GM18858 (cell line): ENCODE measurements at regions not wholly inside any gene's neighbourhood (a gene's known extent, or its start where the extent isn't known, plus 50 kb on each side); places are given as distances from the start of the nearest gene placed in this dataset.
"Not testable (repeated sequence)": the region's sequence is repeated elsewhere in the genome, so short reads cannot be mapped to it uniquely, and the experiment has no call there.

Source experiments
- ATAC-seq: cut with Tn5 transposase; IDR thresholded peaks from one replicate; pipeline ENCODE4 v1.9.1; 2021; ENCODE audit not compliant: unreplicated experiment

DNA sequence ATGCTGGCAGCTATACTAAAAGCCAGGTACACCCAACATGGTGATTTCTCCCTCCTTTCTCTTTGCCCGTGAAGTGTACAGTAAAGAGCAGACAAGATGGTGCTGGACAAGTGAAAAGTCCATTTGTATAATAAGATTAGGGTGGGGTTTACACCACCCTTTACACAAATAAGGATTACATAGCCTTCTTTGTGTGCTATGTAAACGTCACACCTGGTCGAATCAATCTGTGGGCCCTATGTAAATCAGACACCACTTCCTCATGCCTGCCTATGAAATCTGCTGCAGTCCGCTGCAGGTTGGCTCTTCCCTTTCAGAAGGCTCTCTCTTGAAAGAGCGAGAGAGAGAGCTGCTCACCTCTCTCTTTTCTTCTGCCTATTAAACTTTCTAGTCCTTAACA lies 1054.3 kb upstream of the SLC39A10 start:
- ATAC-seq, result no peak

DNA sequence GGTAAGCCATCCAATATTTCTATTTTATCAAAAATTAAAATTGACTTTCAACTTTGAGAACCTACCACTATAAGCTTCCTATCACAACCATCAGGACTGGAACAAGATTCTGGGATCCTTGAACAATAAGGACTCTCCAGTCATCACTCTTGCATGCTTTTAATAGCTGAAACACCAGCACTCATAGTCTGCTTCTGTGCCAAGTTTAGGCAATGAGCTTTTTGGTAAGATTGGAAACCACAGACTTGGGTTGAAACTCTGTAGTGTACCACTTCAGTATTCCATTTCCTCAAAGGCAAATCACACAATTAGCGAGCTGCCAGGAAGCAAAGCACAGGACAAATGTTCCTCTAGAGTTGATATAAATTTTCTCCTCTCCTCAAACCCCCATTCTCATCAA lies 1065.8 kb upstream of the SLC39A10 start:
- ATAC-seq, result no peak

DNA sequence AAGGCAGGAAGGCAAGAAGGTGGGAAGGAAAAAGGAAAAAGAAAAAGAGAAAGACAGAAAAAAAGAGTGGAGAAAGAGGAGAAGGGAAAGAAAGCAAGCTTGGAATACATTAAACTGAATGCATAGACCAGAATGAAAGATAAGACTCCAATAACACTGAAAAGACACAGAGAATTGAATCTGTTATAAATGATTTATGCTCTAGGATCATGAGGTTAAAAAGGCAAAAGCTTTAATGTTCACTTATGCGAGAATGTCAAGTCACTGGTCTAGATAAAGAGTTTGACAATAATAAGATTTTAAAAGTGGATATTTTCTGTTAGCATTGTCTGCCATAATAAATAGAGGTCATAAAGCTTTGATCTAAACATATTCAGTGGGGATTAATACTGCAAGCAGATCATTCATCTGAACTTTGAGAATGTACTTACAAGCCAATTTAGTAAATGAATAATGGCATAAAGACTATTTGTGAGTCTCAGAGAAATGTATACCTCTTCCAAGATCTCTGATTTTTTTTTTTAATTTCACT lies 1069.2 kb upstream of the SLC39A10 start:
- no peak for ATAC-seq

DNA sequence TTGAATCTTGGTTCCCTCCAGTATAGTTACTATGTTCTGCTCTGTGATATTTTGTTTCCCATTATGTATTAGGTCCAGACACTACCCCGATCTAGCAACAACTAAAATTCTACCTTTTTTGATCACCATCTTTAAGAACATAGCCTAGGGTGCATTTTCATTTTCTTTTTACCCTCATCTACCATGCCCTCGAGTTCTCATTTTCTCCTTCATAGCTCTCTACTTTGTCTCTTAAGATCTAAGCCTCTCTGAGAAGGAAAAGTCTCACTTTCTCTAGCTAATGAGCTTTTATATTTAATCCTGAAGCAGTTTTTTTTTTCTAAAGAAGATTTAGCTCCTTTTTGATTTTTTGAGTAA lies 1089.4 kb upstream of the SLC39A10 start:
- peak; percentile 49 for ATAC-seq

DNA sequence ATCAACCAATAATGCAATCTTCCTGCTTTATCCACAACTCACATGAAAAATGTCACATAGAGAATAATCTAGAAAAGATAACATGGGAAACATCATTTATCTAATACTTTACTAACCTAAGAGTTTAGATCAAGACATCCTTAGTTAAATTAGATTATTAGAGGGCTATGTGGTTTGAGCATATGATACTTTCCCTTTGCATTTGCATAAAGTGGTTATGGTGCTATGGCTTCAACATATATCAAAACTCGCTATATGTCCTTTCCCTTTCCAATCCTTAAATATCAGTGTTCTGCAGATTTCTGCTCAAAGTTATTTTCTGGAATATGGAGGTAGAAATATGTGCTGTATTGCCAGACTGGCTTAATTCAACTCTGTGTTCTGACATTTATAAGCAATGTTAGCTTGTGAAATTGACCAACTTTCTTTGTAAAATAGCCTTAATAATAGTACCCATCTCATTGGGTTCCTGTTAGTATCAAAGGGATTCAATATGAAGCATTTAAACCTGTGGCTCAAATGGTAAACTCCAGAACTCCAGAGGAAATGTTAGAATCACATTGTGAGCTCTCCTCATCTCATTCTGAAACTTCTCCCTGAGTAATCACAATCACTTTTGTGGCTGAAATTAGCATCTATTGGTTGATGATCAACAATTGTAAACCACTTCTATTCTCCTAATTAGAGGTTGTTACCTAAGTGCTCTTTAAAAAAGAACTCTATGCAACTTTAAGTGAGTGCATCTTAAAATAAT lies 1089.9 kb upstream of the SLC39A10 start:
- ATAC-seq, result peak; percentile 79

DNA sequence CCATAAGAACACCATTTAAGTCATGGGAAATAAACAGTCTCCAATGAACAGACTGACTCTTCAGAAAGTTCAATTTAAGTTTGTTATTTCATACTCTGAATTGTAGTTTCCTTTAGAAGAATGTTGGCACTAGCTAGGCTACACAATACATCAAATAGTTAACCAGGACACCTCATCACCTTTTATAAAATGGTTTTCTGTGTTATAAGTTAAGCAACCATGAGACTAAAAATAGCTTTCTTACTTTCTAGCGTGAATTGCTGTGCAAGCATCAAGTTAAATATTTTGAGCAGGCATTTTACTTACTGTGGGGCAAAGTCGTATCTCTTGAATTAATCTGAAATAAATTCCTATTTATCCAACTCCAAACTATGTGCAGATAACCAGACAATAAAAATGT lies 1092.6 kb upstream of the SLC39A10 start:
- ATAC-seq, result no peak

DNA sequence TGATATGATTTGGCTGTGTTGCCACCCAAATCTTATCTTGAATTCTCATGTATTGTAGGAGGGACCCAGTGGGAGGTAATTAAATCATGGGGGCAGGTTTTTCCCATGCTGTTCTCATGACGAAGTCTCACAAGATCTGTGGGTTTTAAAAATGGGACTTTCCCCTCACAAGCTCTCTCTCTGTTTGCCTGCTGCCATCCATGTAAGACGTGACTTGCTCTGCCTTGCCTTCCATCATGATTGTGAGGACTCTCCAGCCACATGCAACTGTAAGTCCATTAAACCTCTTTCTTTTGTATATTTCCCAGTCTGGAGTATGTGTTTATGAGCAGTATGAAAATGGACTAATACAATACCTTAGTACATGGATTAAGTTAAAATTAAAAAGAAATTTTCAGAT lies 1094.7 kb upstream of the SLC39A10 start:
- ATAC-seq, result no peak

DNA sequence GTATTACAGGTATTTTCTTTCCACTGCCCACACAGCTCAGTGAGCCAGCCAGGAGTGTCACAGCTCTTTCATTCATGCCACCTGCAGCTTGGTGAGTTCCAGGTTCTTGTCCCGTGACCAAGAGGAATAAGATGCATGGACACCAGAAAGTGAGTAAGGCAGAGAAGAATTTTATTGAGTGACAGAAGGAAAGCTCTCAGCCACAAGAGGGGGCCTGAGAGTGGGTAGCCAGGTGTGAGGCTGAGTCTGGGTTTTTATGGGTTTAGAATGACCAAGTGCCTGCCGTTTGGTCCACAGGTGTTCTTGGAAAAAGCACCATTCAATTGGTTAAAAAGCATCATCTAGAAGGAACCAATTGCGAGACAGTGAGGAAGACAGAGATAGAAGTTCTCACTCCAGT lies 1097.1 kb upstream of the SLC39A10 start:
- ATAC-seq, result no peak

DNA sequence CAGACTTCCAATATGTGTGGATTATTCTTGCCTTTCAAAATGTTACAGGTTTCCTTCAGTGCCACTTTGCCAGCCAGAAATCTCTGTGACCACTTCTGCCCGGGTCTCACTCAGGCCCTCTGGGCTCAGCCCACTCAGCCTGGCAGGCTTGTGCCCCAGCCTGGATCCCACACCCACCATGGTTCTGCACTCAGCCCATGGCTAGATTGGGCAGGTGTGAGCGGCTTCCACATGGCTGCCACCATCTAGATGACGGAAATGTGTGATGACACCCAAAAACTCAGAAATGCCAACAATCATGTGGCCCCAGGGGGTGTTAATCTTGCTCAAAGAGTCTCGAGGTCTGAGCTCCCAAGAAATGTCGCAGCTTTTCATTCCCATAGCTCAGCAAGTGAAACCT lies 1097.5 kb upstream of the SLC39A10 start:
- ATAC-seq, result no peak

DNA sequence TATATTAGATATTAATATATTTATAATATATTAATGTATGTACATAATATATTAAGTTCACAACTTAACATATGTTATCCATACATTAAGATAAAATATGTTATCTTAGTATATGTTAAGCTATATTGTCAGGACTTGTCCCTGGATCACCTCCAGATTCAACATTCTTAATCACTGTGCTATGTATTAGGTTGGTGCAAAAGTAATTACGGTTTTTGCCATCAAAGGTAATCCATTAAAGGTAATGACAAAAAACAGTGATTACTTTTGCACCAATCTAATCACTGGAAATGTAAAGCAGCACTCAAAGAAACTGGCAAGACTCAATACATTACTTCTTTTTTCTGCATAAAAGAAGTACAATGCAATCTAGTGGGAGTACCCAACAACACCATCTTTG lies 1099.0 kb upstream of the SLC39A10 start:
- ATAC-seq, result no peak

DNA sequence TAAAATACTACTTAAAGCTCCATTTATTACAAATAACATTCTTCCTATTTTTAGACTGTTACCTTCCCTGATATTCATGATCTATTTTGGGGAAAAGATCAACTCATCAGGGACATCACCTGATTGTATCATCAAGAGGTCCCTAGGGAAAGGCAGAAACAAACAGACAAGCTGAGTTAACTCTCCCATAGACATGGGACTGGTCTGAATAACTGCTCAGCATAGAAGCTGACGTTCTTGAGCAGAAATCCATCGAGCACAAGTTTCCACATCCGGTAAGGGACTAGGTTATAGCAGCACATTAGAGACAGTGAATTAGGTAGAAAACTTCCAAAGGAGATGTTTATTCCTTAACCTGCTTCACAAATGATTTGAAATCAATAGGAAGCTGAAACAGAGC lies 1100.4 kb upstream of the SLC39A10 start:
- ATAC-seq, result no peak

DNA sequence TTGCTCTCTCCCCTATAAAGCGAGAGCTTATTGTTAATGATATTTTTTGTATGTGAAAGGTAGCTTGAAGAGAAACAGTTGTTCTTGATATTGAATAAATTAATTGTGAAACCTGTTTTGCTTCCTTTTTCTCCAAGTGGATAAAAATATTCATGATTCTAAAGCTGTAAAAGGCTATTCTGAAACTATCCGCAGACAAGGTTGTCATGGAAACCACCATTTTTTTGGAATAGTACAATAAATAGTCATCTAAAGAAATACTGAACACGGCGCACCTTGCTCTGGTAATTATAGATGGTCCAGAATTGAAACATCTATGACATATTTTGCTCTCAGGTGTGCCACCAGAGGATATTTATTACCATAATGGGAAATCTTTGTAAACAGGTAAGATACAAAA lies 1103.0 kb upstream of the SLC39A10 start:
- no peak for ATAC-seq

DNA sequence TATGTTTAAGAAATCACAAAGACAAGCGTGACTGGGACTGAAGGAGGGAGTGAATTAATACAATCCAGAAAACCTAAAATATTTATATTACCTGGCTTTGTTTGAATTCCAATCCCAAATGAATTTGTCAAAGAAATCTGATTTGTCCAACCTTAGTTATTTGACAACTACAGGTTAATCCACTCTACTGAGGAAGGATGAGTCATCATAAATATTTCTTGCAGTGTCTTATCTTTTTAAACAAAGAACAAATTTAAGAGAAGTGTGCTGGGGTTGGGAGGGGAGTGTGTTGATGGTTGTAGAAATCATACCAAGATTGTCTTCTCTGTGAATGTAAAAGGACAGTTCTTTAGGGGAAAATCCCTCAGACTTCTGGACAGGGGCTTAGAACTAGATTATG lies 1106.3 kb upstream of the SLC39A10 start:
- no peak for ATAC-seq

DNA sequence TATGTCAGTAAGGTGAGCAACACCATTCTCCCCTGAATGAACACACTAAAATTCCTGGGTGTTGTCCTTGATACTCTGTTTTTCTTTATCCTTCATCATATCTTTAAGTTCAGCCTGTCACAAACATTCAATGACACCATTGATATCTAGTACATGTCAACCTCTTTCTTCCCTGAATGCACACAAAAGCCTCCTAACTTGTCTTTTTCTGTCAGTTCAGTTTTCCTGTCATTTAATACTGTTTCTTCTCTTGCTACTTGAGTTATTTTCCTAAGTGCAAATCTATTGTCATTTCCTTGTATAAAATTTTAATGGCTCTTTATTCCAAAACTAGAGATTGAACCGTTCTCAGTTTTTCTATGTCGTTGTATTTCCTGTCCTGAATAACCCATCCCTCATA lies 1107.6 kb upstream of the SLC39A10 start:
- no peak for ATAC-seq

DNA sequence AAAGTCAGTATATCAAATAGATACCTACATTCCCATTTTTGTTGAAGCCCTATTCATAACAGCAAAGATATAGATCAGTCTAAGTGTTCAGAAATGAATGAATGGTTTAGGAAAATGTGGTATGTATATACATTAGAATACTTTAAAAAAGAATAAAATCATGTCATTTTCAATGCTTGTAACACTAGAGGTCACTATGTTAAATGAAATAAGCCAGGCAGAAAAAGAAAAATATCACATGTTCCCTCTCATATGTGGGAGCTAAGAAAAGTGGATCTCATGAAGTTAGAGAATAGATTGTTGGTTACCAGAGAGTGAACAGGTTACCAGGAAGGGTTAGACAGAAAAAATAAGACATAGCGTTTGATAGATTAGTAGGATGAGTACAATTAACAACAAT lies 1111.0 kb upstream of the SLC39A10 start:
- ATAC-seq, result no peak

DNA sequence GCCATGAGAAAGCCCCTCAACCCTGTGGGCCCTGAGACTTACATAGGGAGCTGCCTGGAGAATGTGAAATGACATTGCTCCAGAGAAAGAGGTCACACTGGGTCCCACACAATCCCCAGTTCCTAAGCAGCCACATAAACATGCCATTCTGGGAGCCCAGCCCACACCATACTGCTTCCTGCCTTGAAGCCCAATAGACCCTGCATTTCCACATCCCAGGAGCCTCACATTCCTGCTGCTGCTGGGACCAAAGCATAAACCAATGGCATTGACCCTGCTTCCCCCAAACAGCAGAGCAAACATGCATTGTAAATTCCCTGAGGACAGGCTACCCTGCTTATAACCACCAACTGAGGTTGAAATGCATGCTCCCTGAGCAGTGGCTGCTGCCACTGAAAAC lies 1117.6 kb upstream of the SLC39A10 start:
- no peak for ATAC-seq

DNA sequence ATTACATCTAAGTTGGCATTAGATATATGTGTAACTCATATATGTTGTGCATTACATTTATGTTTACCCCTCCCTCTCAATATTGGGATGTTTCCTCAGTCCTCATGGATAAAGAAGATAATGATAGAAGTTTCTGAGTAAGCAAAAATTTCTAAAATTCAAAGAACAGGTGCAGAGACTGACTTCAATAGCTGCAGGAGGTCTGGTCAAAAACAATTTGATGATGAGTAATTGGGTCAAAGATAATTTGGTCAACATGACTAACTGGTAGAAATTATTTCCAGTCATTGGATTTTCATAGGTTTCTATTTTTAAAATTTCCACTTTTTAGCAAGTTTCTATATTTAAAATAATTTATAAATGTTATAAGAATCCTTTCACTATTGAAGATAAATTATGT lies 1130.9 kb upstream of the SLC39A10 start:
- ATAC-seq, result no peak

DNA sequence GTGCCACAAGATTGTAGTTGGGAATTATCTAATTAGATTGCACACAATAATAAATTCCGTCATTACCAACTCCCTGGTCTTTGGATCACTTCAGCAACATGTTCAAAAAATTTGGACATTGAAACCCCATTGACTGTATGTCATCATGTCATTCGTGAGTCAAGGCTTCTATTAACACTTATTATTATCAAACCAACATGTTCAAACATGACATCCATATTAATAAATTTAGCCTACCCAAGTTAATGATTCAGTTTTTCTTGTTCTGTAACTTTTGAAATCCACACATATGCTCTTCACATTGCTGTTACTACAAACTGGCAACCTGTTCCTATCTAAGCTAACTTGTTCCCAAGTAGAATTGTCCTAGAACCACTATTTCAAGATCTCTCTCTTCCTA lies 1142.7 kb upstream of the SLC39A10 start:
- no peak for ATAC-seq

DNA sequence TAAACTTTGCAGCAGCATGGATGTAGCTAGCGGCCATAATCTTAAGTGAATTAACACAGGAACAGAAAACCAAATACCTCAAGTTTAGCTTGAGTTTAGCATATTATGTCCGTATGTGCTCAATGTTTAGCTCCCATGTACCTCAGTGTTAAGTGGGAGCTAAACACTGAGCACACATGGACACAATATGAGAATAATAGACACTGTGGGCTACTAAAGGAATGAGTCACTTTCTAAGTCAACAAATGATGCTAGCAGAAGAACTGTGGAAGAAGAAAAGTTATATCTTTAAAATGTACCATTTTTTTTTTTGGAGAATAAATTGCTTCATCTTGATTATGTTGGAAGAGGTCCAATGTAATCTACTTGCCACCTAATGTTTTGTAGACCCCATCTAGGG lies 1146.0 kb upstream of the SLC39A10 start:
- ATAC-seq, result not testable (repeated sequence)

DNA sequence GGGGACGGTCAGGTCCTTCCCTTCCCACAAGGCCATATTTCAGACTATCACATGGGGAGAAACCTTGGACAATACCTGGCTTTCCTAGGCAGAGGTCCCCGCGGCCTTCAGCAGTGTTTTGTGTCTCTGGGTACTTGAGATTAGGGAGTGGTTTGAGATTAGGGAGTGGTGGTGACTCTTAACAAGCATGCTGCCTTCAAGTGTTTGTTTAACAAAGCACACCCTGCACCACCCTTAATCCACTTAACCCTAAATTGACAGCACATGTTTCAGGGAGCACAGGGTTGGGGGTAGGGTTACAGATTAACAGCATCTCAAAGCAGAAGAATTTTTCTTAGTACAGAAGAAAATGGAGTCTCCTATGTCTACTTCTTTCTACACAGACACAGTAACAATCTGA lies 1152.2 kb upstream of the SLC39A10 start:
- not testable (repeated sequence) for ATAC-seq

DNA sequence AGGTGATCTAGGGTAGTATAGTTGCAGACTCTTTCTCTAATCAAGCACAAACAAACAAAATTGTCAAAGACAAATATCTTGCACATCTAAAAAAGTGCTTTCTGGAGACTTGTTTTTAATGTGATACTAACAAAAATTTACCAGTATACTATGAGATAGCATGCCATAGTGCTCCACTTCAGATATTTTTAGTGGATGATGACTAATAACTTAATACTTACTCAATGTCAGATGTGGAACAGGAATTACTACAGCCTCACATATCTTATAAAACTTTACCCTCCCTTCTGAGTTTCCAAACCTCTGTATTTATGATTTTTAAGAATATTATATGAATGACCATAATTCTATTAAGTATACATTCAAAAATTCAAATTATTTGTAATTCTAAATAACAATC lies 1162.0 kb upstream of the SLC39A10 start:
- no peak for ATAC-seq

DNA sequence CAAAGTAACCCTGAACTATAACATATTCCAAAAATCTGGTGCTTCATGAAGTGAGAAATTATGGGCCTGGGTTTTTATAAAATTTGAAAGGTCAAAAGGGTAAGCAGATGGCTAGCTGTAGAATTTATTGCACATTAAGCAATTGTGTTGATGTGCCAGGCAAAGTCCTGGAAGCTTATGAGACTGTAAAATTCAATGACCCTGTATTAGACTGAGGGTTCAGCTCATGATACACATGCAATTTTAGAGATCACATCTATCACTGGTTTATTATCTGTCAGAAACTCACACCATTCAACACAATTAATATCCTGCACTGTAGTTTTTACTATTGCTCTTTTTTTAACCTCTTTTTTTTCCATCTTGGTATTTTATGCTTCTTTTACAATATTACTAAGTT lies 1162.6 kb upstream of the SLC39A10 start:
- ATAC-seq, result no peak

DNA sequence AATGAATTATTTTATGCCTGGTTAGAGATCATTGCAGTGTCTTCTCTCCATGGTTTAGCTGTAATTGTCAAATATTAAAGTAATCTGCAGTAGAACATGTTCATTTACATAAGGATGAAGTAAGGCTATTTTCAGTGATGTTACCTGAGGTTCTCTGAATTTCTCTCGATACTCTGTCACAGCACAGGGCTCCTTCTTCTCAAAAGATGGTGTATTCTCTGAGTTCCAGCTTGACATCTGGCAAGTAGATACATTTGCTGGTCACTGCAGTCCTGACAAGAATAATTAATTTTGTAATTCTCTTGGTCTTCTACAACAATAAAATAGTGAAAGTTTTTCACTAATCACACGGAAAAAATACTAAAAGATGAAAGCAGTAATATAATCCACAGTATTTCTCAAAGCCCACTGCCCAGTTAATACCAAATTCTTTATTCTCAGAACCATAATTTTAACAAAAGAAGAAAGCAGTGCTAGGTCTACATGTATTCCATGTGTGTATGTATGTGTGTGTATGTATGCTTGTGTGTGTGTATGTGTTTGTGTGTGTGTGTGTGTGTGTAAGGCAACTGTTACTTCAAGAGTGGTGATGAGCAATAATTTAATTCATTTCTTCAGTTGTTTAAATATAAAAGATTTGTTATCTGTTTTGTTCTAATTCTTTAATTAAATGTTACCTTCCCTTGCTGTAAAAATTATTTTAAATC lies 1165.5 kb upstream of the SLC39A10 start:
- no peak for ATAC-seq
